Neuronal stem cell (in vitro differentiated cells): ENCODE measurements at regions not wholly inside any gene's neighbourhood (a gene's known extent, or its start where the extent isn't known, plus 50 kb on each side); places are given as distances from the start of the nearest gene placed in this dataset.

Experiments used
- DNase-seq: peaks from one replicate; pipeline ENCODE4 v3.0.0-alpha.2; 2013; ENCODE audit warnings: low spot score
- H2AFZ ChIP-seq: one replicate; pipeline ENCODE4 v1.6.1; 2013; ENCODE audit warnings: mild to moderate bottlenecking, low read length, inconsistent platforms
- H2AK5ac ChIP-seq: 2 replicates; pipeline ENCODE4 v1.6.1; 2013; ENCODE audit warnings: low read depth, mild to moderate bottlenecking, inconsistent platforms, low read length, moderate library complexity, mixed read lengths
- H2BK120ac ChIP-seq: 2 replicates; pipeline ENCODE4 v1.6.1; 2013; ENCODE audit warnings: low read depth, mild to moderate bottlenecking, inconsistent platforms, low read length, moderate library complexity, mixed read lengths
- H2BK12ac ChIP-seq: one replicate; pipeline ENCODE4 v1.6.1; 2013; ENCODE audit warnings: low read length, inconsistent platforms
- H2BK15ac ChIP-seq: 2 replicates; pipeline ENCODE4 v1.6.1; 2013; ENCODE audit warnings: mild to moderate bottlenecking, low read length, inconsistent platforms, mixed read lengths
- H2BK5ac ChIP-seq: one replicate; pipeline ENCODE4 v1.6.1; 2013; ENCODE audit warnings: inconsistent platforms, mild to moderate bottlenecking, low read length, moderate library complexity
- H3K14ac ChIP-seq: one replicate; pipeline ENCODE4 v1.6.1; 2013; ENCODE audit warnings: low read length, inconsistent platforms
- H3K18ac ChIP-seq: 2 replicates; pipeline ENCODE4 v1.6.1; 2013; ENCODE audit warnings: low read length, inconsistent platforms
- H3K23ac ChIP-seq: 2 replicates; pipeline ENCODE4 v1.6.1; 2013; ENCODE audit warnings: low read depth, mild to moderate bottlenecking, mixed read lengths, low read length, inconsistent platforms; ENCODE audit not compliant: poor library complexity
- H3K27ac ChIP-seq: replicated peaks from 3 replicates; pipeline ENCODE4 v1.5.1; 2013; ENCODE audit warnings: low read length, inconsistent platforms
- H3K27me3 ChIP-seq, 3 experiments: 2 replicates each; pipeline ENCODE4 v1.6.1; 2013; ENCODE audit warnings: low read length in 3 of 3, mild to moderate bottlenecking in 2 of 3, inconsistent platforms in 1 of 3, low read depth in 1 of 3, mixed read lengths in 1 of 3, moderate library complexity in 1 of 3; ENCODE audit not compliant: control insufficient read depth in 3 of 3, insufficient read depth in 3 of 3
- H3K36me3 ChIP-seq, 2 donors: replicated peaks in 1 of 2; 2 replicates each; pipeline ENCODE4 v1.6.1; 2013; ENCODE audit warnings: low read length in 2 of 2; ENCODE audit not compliant: control insufficient read depth in 2 of 2, insufficient read depth in 2 of 2
- H3K4ac ChIP-seq: 2 replicates; pipeline ENCODE4 v1.6.1; 2013; ENCODE audit warnings: inconsistent platforms, mild to moderate bottlenecking, low read length, moderate library complexity
- H3K4me1 ChIP-seq, 2 donors: 1 replicate in 1 of 2; 2 replicates in 1 of 2; pipeline ENCODE4 v1.6.1; 2013; ENCODE audit warnings: low read length in 2 of 2, low read depth in 1 of 2; ENCODE audit not compliant: control insufficient read depth in 2 of 2, insufficient read depth in 1 of 2
- H3K4me2 ChIP-seq: one replicate; pipeline ENCODE4 v1.6.1; 2013; ENCODE audit warnings: mild to moderate bottlenecking, low read length, inconsistent platforms; ENCODE audit not compliant: insufficient read depth, poor library complexity, severe bottlenecking
- H3K4me3 ChIP-seq, 2 donors: 2 replicates each; pipeline ENCODE4 v1.5.1; 2013; ENCODE audit warnings: low read length in 2 of 2, mild to moderate bottlenecking in 2 of 2, inconsistent platforms in 1 of 2, moderate library complexity in 1 of 2
- H3K79me1 ChIP-seq: one replicate; pipeline ENCODE4 v1.6.1; 2013; ENCODE audit warnings: low read depth, mild to moderate bottlenecking, inconsistent platforms, low read length, moderate library complexity
- H3K9ac ChIP-seq: one replicate; pipeline ENCODE4 v1.6.1; 2013; ENCODE audit warnings: mild to moderate bottlenecking, low read depth, low read length, inconsistent platforms; ENCODE audit not compliant: poor library complexity
- H3K9me3 ChIP-seq, 2 donors: replicated peaks in 1 of 2; 2 replicates each; pipeline versions ENCODE3 to v1.6.1; 2013; ENCODE audit warnings: low read length in 2 of 2, mild to moderate bottlenecking in 2 of 2, inconsistent platforms in 1 of 2, low read depth in 1 of 2, mixed read lengths in 1 of 2, moderate library complexity in 1 of 2; ENCODE audit not compliant: control insufficient read depth in 2 of 2, insufficient read depth in 1 of 2
- H4K8ac ChIP-seq: one replicate; pipeline ENCODE4 v1.6.1; 2013; ENCODE audit warnings: low read depth, mild to moderate bottlenecking, inconsistent platforms, low read length, moderate library complexity
- H4K91ac ChIP-seq: one replicate; pipeline ENCODE4 v1.6.1; 2013; ENCODE audit warnings: low read length, low read depth, mild to moderate bottlenecking, inconsistent platforms; ENCODE audit not compliant: poor library complexity
- WGBS, 2 donors: extraction: QIAGEN DNeasy Blood & Tissue Kit; methylation state at CpG; one replicate each; pipeline ENCODE4 v1.1.7; 2013; ENCODE audit warnings: missing lambda C conversion rate in 2 of 2, mixed read lengths in 1 of 2; ENCODE audit not compliant: insufficient read length in 2 of 2, insufficient replicate concordance in 1 of 2; ENCODE audit errors: extremely low coverage in 2 of 2; 5-methylcytosine and 5-hydroxymethylcytosine counted together

GRCh38 chr5:60366489-60366888, 333.5 kb downstream of the DEPDC1B start:
- DNase-seq: no peak
- Histone ChIP-seq H2AK5ac (no peak overlapping the region), H3K23ac (no peak overlapping the region), H3K36me3 (no peaks in the 10 kb centered on the region), H3K18ac (no peak overlapping the region), H2AFZ (no peak overlapping the region), H3K4me3 (no peak overlapping the region), H2BK15ac (no peak overlapping the region), H3K14ac (no peak overlapping the region), H2BK120ac (no peak overlapping the region), H4K8ac (no peak overlapping the region), H3K4me2 (no peak overlapping the region), H3K9me3 (no peaks in the 10 kb centered on the region), H3K27me3 (no peaks in the 10 kb centered on the region), H3K79me1 (no peaks in the 10 kb centered on the region), H2BK5ac (no peak overlapping the region), H4K91ac (no peak overlapping the region), H3K4ac (no peak overlapping the region), H3K4me1 (no peaks in the 10 kb centered on the region), H3K9ac (no peak overlapping the region), H2BK12ac (no peak overlapping the region), H3K27ac (no peak overlapping the region)
- WGBS, 2 donors: no CpG with 5 or more reads among the region's 2 CpGs

DNA sequence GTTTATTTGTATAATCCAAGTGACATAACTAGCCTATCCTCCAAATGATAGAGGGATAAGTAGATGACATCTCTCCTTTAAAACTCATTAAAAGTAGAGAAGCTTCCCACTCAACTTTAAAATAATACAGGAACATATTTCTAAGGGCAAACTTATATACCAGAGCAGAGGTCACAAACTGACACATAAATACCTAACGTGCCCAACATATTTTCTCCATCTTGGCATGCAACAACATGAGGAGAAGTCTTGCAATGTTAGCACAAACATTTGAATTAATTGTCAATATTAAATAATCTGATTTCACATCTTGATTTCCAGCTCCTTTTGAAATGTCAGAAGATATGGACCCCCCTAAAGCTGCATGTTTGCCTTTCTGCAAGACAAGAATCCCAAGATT, 335.0 kb downstream of the DEPDC1B start:
- H3K4me2 ChIP-seq: no peak overlapping the region
- no peaks in the 10 kb centered on the region for H3K27me3 ChIP-seq
- H2AK5ac ChIP-seq: no peak overlapping the region
- no peak overlapping the region for H2AFZ ChIP-seq
- no peak overlapping the region for H3K14ac ChIP-seq
- no peak overlapping the region for H2BK5ac ChIP-seq
- no peak overlapping the region for H3K4ac ChIP-seq
- H3K36me3 ChIP-seq: no peaks in the 10 kb centered on the region
- DNase-seq: no peak
- no peak overlapping the region for H3K18ac ChIP-seq
- no CpG with 5 or more reads among the region's 1 CpG for WGBS, 2 donors
- no peak overlapping the region for H3K9ac ChIP-seq
- H4K91ac ChIP-seq: no peak overlapping the region
- no peak overlapping the region for H2BK15ac ChIP-seq
- H3K79me1 ChIP-seq: no peaks in the 10 kb centered on the region
- peaks cover 0 to 1% of the 10 kb centered on the region in 2 donors for H3K9me3 ChIP-seq
- H2BK120ac ChIP-seq: no peak overlapping the region
- H3K4me3 ChIP-seq: no peak overlapping the region
- H4K8ac ChIP-seq: no peak overlapping the region
- H3K23ac ChIP-seq: no peak overlapping the region
- no peak overlapping the region for H3K27ac ChIP-seq
- H3K4me1 ChIP-seq: no peaks in the 10 kb centered on the region
- no peak overlapping the region for H2BK12ac ChIP-seq

DNA sequence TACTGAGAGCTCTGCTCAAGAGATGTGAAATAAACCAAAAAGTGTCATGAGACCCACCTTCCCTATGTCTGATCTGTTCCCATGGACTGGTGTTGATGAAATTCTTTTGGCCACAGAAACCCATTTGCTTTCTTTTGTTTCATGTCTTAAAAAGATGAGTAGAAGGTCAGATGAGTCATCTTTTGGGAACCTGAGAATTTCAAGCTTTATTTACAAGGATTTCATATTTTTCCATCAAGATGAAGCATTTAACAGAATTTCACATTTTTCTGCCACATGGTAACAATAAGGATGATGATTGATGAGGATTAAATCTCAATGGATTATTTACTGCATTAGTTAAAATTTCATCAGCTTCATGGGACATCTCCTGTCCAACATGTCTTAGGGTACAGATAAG, 337.8 kb downstream of the DEPDC1B start:
- Histone ChIP-seq H3K27me3 (no peaks in the 10 kb centered on the region), H3K36me3 (no peaks in the 10 kb centered on the region), H2AK5ac (no peak overlapping the region), H3K4me2 (no peak overlapping the region), H3K4ac (no peak overlapping the region), H4K8ac (no peak overlapping the region), H2BK120ac (no peak overlapping the region), H2BK5ac (no peak overlapping the region), H2AFZ (no peak overlapping the region), H3K18ac (no peak overlapping the region), H3K4me1 (no peaks in the 10 kb centered on the region), H3K4me3 (no peak overlapping the region), H3K23ac (no peak overlapping the region), H3K79me1 (no peaks in the 10 kb centered on the region), H3K14ac (no peak overlapping the region), H3K9ac (no peak overlapping the region), H2BK12ac (no peak overlapping the region), H4K91ac (no peak overlapping the region), H3K9me3 (peaks cover 0 to 1% of the 10 kb centered on the region in 2 donors), H3K27ac (no peak overlapping the region), H2BK15ac (no peak overlapping the region)
- DNase-seq: no peak

DNA sequence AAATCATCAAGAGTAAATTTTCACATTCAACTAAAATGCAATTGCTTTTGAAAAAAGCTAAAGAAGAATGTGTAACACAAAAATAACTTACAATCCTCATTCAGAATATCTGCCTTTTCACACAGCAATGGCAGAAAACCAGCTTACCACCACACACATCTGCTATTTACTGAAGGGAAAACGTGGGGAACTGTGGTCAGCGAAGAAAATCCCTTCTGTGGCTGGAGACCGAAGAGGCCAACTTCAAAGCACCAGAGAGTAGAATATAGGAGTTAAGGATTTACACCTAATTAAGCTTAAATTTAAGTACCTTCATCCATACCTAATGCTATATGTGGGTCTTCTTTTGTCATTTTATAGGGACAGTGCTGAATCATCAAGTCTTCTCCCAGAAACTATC, 339.6 kb downstream of the DEPDC1B start:
- H3K79me1 ChIP-seq: no peaks in the 10 kb centered on the region
- H3K4me1 ChIP-seq: no peaks in the 10 kb centered on the region
- H2BK5ac ChIP-seq: no peak overlapping the region
- WGBS, 2 donors: no CpG with 5 or more reads among the region's 3 CpGs
- H3K18ac ChIP-seq: no peak overlapping the region
- no peak overlapping the region for H3K9ac ChIP-seq
- H2BK12ac ChIP-seq: no peak overlapping the region
- no peak for DNase-seq
- H4K91ac ChIP-seq: no peak overlapping the region
- no peak overlapping the region for H3K27ac ChIP-seq
- no peak overlapping the region for H3K4me2 ChIP-seq
- no peaks in the 10 kb centered on the region for H3K36me3 ChIP-seq
- no peak overlapping the region for H3K4me3 ChIP-seq
- H3K14ac ChIP-seq: no peak overlapping the region
- H2AFZ ChIP-seq: no peak overlapping the region
- H2AK5ac ChIP-seq: no peak overlapping the region
- H4K8ac ChIP-seq: no peak overlapping the region
- no peak overlapping the region for H2BK15ac ChIP-seq
- no peak overlapping the region for H3K4ac ChIP-seq
- no peak overlapping the region for H3K23ac ChIP-seq
- H3K27me3 ChIP-seq: no peaks in the 10 kb centered on the region
- H2BK120ac ChIP-seq: no peak overlapping the region
- peaks cover 0 to 1% of the 10 kb centered on the region in 2 donors for H3K9me3 ChIP-seq
